Spinal cord (tissue), 9 donors: ENCODE measurements at regions not wholly inside any gene's neighbourhood (a gene's known extent, or its start where the extent isn't known, plus 50 kb on each side); places are given as distances from the start of the nearest gene placed in this dataset.

Experiments
- DNase-seq, 6 donors: peaks; one replicate each; pipeline versions ENCODE4 v3.0.0 to v3.0.0-alpha.2; 2013 to 2015; ENCODE audit warnings: low spot score in 6 of 6, low read depth in 4 of 6
- H3K27ac ChIP-seq: one replicate; pipeline ENCODE4 v1.5.1; 2013; ENCODE audit warnings: low read depth, low read length, control low read depth
- H3K27me3 ChIP-seq: one replicate; pipeline ENCODE4 v1.6.1; 2013; ENCODE audit warnings: low read length; ENCODE audit not compliant: control insufficient read depth, insufficient read depth
- H3K36me3 ChIP-seq: one replicate; pipeline ENCODE4 v1.6.1; 2013; ENCODE audit warnings: low read length; ENCODE audit not compliant: control insufficient read depth, insufficient read depth
- H3K4me1 ChIP-seq: one replicate; pipeline ENCODE4 v1.6.1; 2013; ENCODE audit warnings: low read length; ENCODE audit not compliant: control insufficient read depth, insufficient read depth
- H3K4me3 ChIP-seq: one replicate; pipeline ENCODE4 v1.5.1; 2013; ENCODE audit warnings: low read depth, low read length, control low read depth
- H3K9me3 ChIP-seq: one replicate; pipeline ENCODE4 v1.6.1; 2013; ENCODE audit warnings: low read length; ENCODE audit not compliant: control insufficient read depth, insufficient read depth
- WGBS: methylation state at CpG from one replicate; pipeline ENCODE4 v1.1.5; 2013; ENCODE audit warnings: missing lambda C conversion rate; ENCODE audit not compliant: insufficient coverage; 5-methylcytosine and 5-hydroxymethylcytosine counted together
- donor health status: healthy.

GRCh38 chr13:61086087-61086486 is 329.6 kb downstream of the PCDH20 start:
- Histone ChIP-seq H3K27me3 (no peaks in the 10 kb centered on the region), H3K4me3 (no peak overlapping the region), H3K27ac (no peak overlapping the region), H3K9me3 (no peaks in the 10 kb centered on the region), H3K36me3 (no peaks in the 10 kb centered on the region), H3K4me1 (no peaks in the 10 kb centered on the region)
- no peak for DNase-seq
- 93% methylated on average over 1 of the region's 1 CpG for WGBS

- H3K27ac ChIP-seq = no peak overlapping the region
- no peaks in the 10 kb centered on the region for H3K9me3 ChIP-seq
- no peak overlapping the region for H3K4me3 ChIP-seq
- no peaks in the 10 kb centered on the region for H3K27me3 ChIP-seq
- DNase-seq = no peak
- H3K4me1 ChIP-seq = no peaks in the 10 kb centered on the region
- no peaks in the 10 kb centered on the region for H3K36me3 ChIP-seq
Observed at GRCh38 chr13:61084988-61085387, 330.7 kb downstream of the PCDH20 start.

GRCh38 chr13:61078976-61079770 is 336.5 kb downstream of the PCDH20 start:
- no peak overlapping the region for H3K27ac ChIP-seq
- WGBS = 80% methylated on average over 1 of the region's 4 CpGs
- H3K4me3 ChIP-seq = no peak overlapping the region
- no peak for DNase-seq
- H3K27me3 ChIP-seq = no peaks in the 10 kb centered on the region
- no peaks in the 10 kb centered on the region for H3K4me1 ChIP-seq
- no peaks in the 10 kb centered on the region for H3K36me3 ChIP-seq
- no peaks in the 10 kb centered on the region for H3K9me3 ChIP-seq

GRCh38 chr13:61052175-61052574 is 363.5 kb downstream of the PCDH20 start:
- DNase-seq = no peak
- H3K4me1 ChIP-seq = no peaks in the 10 kb centered on the region
- no peaks in the 10 kb centered on the region for H3K9me3 ChIP-seq
- no peaks in the 10 kb centered on the region for H3K36me3 ChIP-seq
- WGBS = 93% methylated on average over 1 of the region's 1 CpG
- H3K4me3 ChIP-seq = no peak overlapping the region
- H3K27ac ChIP-seq = no peak overlapping the region
- no peaks in the 10 kb centered on the region for H3K27me3 ChIP-seq

- Histone ChIP-seq H3K4me3 (no peak overlapping the region), H3K9me3 (no peaks in the 10 kb centered on the region), H3K27ac (no peak overlapping the region), H3K4me1 (no peaks in the 10 kb centered on the region), H3K36me3 (no peaks in the 10 kb centered on the region), H3K27me3 (no peaks in the 10 kb centered on the region)
- 100% methylated on average over 1 of the region's 2 CpGs for WGBS
- no peak for DNase-seq
Observed at GRCh38 chr13:61045251-61045650, 370.4 kb downstream of the PCDH20 start.

GRCh38 chr13:61040181-61040580 is 375.5 kb downstream of the PCDH20 start:
- Histone ChIP-seq H3K27ac (no peak overlapping the region), H3K27me3 (no peaks in the 10 kb centered on the region), H3K4me3 (no peak overlapping the region), H3K36me3 (no peaks in the 10 kb centered on the region), H3K9me3 (no peaks in the 10 kb centered on the region), H3K4me1 (no peaks in the 10 kb centered on the region)
- DNase-seq = no peak
- WGBS = no CpG with 5 or more reads among the region's 2 CpGs

GRCh38 chr13:61039302-61039701 is 376.3 kb downstream of the PCDH20 start:
- WGBS = no CpG with 5 or more reads among the region's 4 CpGs
- H3K4me3 ChIP-seq = no peak overlapping the region
- no peaks in the 10 kb centered on the region for H3K9me3 ChIP-seq
- H3K4me1 ChIP-seq = no peaks in the 10 kb centered on the region
- H3K36me3 ChIP-seq = no peaks in the 10 kb centered on the region
- no peak for DNase-seq
- no peaks in the 10 kb centered on the region for H3K27me3 ChIP-seq
- no peak overlapping the region for H3K27ac ChIP-seq

GRCh38 chr13:61036715-61037114 is 378.9 kb downstream of the PCDH20 start:
- no peaks in the 10 kb centered on the region for H3K36me3 ChIP-seq
- H3K4me1 ChIP-seq = no peaks in the 10 kb centered on the region
- H3K9me3 ChIP-seq = no peaks in the 10 kb centered on the region
- no peaks in the 10 kb centered on the region for H3K27me3 ChIP-seq
- no peak overlapping the region for H3K27ac ChIP-seq
- DNase-seq = no peak
- no peak overlapping the region for H3K4me3 ChIP-seq
- no CpG with 5 or more reads among the region's 6 CpGs for WGBS

GRCh38 chr13:61030445-61030844 is 385.2 kb downstream of the PCDH20 start:
- Histone ChIP-seq H3K27ac (no peak overlapping the region), H3K4me3 (no peak overlapping the region), H3K9me3 (no peaks in the 10 kb centered on the region), H3K27me3 (no peaks in the 10 kb centered on the region), H3K4me1 (no peaks in the 10 kb centered on the region), H3K36me3 (no peaks in the 10 kb centered on the region)
- no peak for DNase-seq

- no peak for DNase-seq
- H3K27ac ChIP-seq = no peak overlapping the region
- no peaks in the 10 kb centered on the region for H3K36me3 ChIP-seq
- H3K4me1 ChIP-seq = no peaks in the 10 kb centered on the region
- no peaks in the 10 kb centered on the region for H3K27me3 ChIP-seq
- H3K4me3 ChIP-seq = no peak overlapping the region
- WGBS = no CpG with 5 or more reads among the region's 2 CpGs
- no peaks in the 10 kb centered on the region for H3K9me3 ChIP-seq
Observed at GRCh38 chr13:61029064-61029463, 386.6 kb downstream of the PCDH20 start.
